ENCODE measurements at regions not wholly inside any gene's neighbourhood (a gene's known extent, or its start where the extent isn't known, plus 50 kb on each side); places are given as distances from the start of the nearest gene placed in this dataset.
A peak's percentile ranks its signal among the peaks of the same experiment; 100 is the strongest.

- DNase-seq (ENCODE audit: low spot score): peak; percentile 51
These were observed 532.7 kb upstream of the POU3F3 start for GRCh38 chr2:104321116-104321795.

- no peak for DNase-seq (ENCODE audit: low spot score)
These were observed 532.0 kb upstream of the POU3F3 start for GRCh38 chr2:104321796-104322349.

GRCh38 chr2:104332731-104333130 is 521.2 kb upstream of the POU3F3 start:
- no peak for DNase-seq (ENCODE audit: low spot score)

GRCh38 chr2:104337869-104338268 is 516.0 kb upstream of the POU3F3 start:
- no peak for DNase-seq (ENCODE audit: low spot score)

- DNase-seq (ENCODE audit: low spot score): no peak
These were observed 513.8 kb upstream of the POU3F3 start for GRCh38 chr2:104340162-104340561.

- no peak for DNase-seq (ENCODE audit: low spot score)
These were observed 512.8 kb upstream of the POU3F3 start for GRCh38 chr2:104340879-104341828.

- no peak for DNase-seq (ENCODE audit: low spot score)
These were observed 509.6 kb upstream of the POU3F3 start for GRCh38 chr2:104344306-104344705.

GRCh38 chr2:104344985-104345384 is 508.9 kb upstream of the POU3F3 start:
- DNase-seq (ENCODE audit: low spot score): no peak

- no peak for DNase-seq (ENCODE audit: low spot score)
These were observed 495.8 kb upstream of the POU3F3 start for GRCh38 chr2:104358122-104358521.

GRCh38 chr2:104361414-104361813 is 492.5 kb upstream of the POU3F3 start:
- no peak for DNase-seq (ENCODE audit: low spot score)

- no peak for DNase-seq (ENCODE audit: low spot score)
These were observed 485.8 kb upstream of the POU3F3 start for GRCh38 chr2:104368089-104368488.

- no peak for DNase-seq (ENCODE audit: low spot score)
These were observed 482.7 kb upstream of the POU3F3 start for GRCh38 chr2:104371087-104371781.

GRCh38 chr2:104375206-104375605 is 478.7 kb upstream of the POU3F3 start:
- DNase-seq (ENCODE audit: low spot score): no peak

- DNase-seq (ENCODE audit: low spot score): peak; percentile 54
These were observed 475.0 kb upstream of the POU3F3 start for GRCh38 chr2:104378853-104379374.

GRCh38 chr2:104384961-104385360 is 469.0 kb upstream of the POU3F3 start:
- no peak for DNase-seq (ENCODE audit: low spot score)

- no peak for DNase-seq (ENCODE audit: low spot score)
These were observed 468.2 kb upstream of the POU3F3 start for GRCh38 chr2:104385743-104386142.

- no peak for DNase-seq (ENCODE audit: low spot score)
These were observed 465.6 kb upstream of the POU3F3 start for GRCh38 chr2:104388296-104388695.

- no peak for DNase-seq (ENCODE audit: low spot score)
These were observed 451.1 kb upstream of the POU3F3 start for GRCh38 chr2:104402825-104403224.

- no peak for DNase-seq (ENCODE audit: low spot score)
These were observed 449.4 kb upstream of the POU3F3 start for GRCh38 chr2:104404526-104404925.

GRCh38 chr2:104405623-104406022 is 448.3 kb upstream of the POU3F3 start:
- no peak for DNase-seq (ENCODE audit: low spot score)

- DNase-seq (ENCODE audit: low spot score): no peak
These were observed 447.6 kb upstream of the POU3F3 start for GRCh38 chr2:104406261-104406726.

GRCh38 chr2:104407641-104408040 is 446.3 kb upstream of the POU3F3 start:
- no peak for DNase-seq (ENCODE audit: low spot score)
